ENCODE measurements at regions not wholly inside any gene's neighbourhood (a gene's known extent, or its start where the extent isn't known, plus 50 kb on each side); places are given as distances from the start of the nearest gene placed in this dataset.

DNA sequence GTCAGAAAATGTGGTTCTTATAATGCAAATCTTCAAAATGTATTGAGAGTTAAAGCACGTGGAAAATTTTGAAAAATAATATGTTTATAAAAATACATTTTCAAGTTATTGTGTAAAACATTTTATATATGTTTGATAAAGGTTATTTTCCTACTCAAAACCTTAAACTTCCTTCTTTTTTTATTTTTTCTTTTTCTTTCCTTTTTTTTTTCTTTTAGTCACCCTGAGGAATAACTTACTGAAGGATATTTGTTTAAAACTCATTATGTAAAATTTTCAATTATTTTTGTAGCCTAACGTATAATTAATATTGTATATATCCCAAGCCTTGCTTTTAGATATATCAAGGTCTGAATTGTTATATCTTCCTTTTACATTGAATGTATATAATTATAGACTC lies 346.8 kb upstream of the GYPC start:
- no peak for DNase-seq (ENCODE audit: low read depth in 3 of 3)

DNA sequence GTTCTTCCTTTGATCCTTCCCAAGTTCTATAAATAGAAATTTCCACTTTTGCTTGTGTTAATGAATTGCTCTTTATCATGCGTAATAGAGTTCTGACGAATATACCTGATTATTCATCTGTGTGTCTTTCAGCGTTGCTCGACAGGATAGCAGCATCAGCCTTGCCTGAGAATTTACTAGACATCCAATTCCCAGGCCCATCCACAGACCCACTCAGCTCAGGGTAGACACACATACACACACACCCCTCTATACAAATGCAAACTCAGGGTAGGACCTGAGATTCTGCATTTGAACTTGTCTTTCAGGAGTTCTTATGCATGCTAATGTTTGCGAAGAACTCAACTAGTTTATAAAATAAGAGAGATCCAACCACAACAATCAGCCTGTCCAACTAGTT lies 343.4 kb upstream of the GYPC start:
- no peak for DNase-seq (ENCODE audit: low read depth in 3 of 3)

DNA sequence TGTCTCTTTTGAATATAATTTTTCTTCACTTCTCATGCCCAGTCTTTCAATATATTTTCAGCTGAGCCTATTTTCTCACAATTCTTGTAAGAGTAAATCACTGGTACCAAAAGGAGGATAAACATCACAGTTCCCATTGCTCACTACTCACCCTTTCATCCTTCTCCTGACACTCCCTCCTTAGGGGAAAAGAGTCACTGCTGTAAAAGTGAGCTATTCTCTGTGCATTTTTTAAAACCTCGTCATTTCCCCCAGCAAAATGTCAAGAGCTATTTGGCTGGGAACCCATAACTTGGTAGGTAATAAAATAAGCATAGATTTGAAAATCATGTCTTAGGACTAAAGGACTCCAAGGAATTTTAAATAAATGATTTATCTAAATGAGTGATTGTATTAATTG lies 340.1 kb upstream of the GYPC start:
- no peak for DNase-seq (ENCODE audit: low read depth in 3 of 3)

DNA sequence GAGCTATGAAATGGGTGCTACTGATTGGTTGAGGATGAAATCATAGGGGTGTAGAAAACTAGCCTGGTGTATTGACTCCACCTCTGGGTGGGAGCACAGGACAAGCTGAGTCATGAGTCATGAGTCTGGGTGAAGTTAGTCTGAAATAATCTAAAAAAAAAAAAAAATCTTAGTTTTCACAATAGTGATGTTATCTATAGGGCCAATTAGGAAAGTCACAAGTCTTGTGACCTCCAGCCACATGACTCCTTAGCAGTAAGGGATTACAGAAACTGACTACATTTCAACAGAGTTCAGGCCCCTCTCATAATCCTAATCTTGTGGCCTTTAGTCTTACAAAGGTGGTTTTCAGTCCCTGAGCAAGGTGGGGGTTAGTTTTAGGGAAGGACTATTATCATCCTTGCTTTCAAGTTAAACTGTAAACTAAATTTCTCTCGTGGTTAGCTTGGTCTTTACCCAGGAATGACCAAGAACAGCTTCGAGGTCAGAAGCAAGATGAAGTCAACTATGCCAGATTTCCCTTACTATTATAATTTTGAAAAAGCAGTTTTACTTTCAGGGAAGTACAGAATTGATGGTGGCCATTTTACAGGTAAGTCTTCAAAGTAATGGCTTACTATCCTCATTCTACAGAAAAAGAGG lies 338.0 kb upstream of the GYPC start:
- no peak for DNase-seq (ENCODE audit: low read depth in 3 of 3)

DNA sequence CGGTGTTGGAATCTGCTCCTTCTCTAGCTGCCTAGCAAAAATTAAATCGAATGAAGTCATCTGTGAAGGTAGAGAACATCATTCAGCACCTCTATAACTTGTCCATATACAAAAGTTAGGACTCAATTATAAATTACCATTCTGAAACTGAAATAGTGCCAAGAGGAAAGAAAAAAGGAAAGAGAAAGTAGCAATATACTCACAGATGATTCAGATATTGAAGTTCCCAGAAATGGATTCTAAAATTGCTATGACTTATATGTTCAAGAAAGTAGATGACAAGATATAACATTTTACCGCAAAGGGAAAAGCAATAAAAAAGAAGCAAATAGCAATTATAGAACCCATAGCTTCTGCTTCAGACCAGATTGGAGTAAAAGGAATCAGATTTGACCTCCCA lies 333.6 kb upstream of the GYPC start:
- DNase-seq (ENCODE audit: low read depth in 3 of 3), result no peak

DNA sequence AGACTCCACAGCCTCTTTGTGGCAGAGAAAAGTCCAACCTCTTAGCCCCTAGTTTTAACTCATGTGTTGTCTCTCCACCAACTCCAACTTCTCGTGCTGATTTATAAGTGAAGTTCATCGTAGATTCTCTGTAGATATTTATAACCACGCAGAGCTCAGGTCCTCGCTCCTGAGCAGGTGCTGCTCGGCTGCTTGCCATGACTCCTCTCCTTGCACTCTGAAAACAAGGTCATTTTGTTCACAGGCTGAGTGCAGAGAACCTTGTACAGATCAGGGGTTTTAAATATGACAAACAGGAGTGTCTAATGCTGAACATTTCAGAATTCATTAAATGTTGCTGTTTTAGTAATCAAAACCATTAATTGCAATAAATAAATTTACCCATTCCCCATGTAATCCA lies 330.8 kb upstream of the GYPC start:
- DNase-seq (ENCODE audit: low read depth in 3 of 3), result no peak

DNA sequence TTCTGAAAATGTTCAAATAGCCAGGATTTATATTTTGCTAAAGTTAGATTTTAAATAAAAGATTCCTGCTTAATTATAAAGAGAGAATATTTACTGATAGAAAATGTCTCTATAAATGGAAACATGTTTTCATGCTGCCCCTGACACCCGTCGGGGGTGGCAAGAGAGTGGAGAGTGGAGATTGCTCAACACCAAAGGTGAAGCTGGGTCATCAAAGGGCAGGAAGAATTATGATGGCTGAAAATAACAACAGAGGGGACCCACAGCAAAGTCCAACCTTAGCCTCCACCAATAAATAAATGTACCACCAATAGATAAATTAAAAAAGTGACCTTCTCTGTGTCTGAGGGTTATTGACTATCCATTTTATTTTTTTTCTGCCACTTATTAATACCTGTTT lies 326.8 kb upstream of the GYPC start:
- DNase-seq (ENCODE audit: low read depth in 3 of 3), result no peak

DNA sequence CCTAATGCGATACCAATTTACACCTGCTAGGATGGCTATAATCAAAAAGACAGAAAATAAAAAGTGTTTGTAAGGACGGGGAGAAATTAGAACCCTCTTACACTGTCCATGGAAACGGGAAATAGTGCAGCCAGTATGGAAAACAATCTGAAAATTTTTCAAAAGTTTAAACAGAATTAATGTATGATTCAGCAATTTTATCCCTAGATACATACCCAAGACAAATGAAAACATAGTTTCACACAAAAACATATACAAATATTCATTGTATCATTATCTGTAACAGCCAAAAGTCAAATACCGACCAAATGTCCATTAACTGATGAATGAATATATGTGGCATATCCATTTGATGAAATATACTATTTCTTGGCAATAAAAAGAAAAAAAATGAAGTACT lies 313.5 kb upstream of the GYPC start:
- DNase-seq (ENCODE audit: low read depth in 3 of 3), result no peak

DNA sequence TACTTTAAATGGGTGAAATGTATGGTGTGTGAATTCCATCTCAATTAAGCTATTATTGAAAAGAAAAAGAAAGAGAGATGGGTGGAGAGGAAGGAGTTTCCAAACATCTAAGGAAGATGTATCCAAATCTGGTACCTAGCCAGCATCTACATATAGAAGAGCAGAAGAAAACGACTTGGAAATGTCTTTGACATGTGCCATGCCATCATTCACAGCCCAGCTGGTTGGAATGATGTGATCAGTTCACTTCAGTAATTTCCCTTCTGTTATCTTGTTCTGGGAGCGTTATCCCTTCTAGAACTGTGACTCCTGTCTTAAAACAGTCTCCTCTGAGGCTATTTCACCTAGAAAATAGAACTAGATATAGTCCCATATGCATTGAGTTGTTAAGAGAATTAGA lies 312.8 kb upstream of the GYPC start:
- no peak for DNase-seq (ENCODE audit: low read depth in 3 of 3)

DNA sequence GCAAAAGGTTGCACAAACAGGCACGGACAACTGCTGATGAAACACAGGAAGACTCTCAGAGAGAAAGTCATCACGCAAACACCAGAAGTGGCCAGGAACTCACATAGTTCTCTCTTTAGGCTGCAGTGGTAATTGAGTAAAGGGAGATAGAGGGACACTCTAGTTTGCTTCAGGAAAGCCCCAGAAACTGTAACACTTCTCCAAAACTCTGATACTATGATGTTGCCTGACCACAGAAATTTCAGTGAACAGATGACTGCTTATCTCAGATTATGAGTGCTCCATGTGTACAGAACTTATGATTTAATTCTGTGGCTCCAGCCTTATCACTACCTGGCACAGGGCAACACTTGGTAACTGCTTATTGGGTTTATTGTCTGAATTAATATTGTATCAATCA lies 311.5 kb upstream of the GYPC start:
- DNase-seq (ENCODE audit: low read depth in 3 of 3), result no peak

DNA sequence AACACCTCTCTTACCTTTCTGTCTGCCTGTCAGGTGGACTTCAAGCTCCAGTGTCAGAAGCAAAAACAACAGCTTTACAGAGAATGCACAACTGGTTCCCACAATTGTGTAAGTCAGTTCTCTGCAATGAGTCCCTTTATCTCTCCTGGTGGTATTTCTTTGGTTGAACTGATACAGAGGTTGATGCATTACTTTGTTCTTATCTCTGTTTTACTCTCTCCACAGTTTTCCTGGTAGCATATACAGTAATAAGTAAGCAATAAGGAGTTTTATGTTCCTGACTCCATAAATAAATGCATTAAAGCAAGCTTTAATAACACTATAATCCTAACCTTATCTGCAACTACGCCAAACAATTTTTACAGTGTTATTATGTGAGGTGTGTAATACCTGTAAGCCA lies 310.3 kb upstream of the GYPC start:
- DNase-seq (ENCODE audit: low read depth in 3 of 3), result no peak

DNA sequence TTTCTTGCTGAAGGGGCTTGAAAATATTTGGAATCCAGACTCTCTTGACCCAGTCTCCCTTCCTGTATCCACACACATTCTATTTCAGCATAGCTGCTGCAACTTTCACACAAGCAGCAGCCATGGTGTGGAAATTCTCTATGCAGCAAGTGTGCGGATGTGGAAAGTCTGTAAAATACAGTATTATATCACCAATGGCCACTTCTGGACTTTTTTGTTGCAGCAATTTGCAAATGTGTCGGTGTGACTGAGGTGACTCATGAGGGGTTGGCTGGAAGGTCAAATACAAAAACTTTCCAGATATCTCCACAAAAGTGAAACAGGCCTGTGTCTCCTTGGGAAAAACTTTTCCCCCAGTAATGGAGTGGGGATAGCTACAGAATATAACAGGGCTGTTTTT lies 299.3 kb upstream of the GYPC start:
- DNase-seq (ENCODE audit: low read depth in 3 of 3), result no peak

DNA sequence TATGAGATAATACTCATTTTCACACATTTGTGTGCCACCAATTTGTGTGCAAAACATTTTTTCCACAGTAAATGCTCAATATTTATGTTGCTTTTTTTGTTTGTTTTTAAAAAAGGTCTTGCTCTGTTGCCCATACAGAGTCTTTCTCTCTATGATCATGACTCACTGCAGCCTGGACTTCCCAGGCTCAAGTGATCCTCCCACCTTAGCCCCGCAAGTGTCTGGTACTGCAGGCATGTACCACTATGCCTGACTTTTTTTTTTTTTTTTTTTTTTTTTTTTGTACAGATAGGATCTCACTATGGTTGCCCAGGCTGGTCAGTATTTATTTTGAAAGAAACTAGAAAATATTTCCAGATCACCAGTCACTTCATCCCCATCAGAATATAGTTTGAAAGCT lies 297.8 kb upstream of the GYPC start:
- no peak for DNase-seq (ENCODE audit: low read depth in 3 of 3)

DNA sequence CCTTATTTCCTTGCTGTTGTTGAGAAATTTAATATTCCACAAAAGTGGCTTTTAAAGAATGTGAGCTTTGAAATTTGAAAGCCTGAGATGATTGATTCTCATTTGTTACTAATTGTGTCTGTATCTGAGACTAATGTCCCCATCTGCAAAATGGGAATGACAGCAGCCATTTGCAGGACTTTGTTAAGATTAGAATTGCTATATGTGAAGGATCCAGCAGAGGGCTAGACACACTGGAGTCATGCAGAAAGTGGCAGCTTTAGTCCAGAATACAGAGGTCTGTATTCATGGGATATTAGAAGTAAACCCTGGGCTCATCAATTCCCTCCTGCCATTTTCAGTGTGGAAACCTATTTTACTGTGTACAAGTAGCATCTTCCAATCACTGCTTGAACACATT lies 296.5 kb upstream of the GYPC start:
- no peak for DNase-seq (ENCODE audit: low read depth in 3 of 3)

DNA sequence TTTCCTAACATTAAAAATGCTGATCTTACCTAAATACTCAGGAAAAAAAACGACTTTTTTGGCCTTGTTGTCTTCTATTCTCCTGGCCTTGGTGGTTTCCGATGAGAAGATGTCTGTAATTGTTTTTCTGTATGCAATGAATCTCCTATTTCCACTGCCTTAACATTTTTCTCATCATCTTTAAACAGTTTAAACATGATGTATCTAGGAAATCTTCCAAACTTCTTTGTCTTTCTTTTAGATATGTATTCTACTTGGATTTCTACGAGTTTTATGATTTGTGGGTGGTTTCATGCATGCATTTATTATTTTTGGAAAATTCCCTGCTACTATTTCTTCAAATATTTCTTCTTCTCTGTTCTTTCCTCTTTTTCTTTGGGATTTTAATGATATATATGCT lies 288.6 kb upstream of the GYPC start:
- no peak for DNase-seq (ENCODE audit: low read depth in 3 of 3)

DNA sequence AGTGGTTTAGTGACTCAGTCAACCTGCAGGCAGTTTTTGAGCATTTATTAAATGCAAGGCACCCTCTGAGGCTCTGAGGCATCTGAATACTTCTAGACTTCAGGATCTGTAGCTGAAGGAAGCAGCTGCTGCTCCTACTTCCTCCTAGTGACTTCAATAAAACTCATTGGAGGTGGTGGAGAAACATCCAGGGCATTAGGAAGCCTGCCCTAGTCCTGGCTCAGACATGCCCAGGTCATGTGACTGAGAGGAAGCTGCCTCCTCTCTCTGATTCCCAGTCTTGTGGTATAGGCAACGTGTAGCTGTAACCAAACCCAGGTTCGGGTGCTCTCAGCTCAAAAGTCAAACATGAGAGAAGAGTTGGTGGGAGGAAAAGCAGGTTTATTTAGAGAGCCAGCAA lies 287.2 kb upstream of the GYPC start:
- DNase-seq (ENCODE audit: low read depth in 3 of 3), result no peak

DNA sequence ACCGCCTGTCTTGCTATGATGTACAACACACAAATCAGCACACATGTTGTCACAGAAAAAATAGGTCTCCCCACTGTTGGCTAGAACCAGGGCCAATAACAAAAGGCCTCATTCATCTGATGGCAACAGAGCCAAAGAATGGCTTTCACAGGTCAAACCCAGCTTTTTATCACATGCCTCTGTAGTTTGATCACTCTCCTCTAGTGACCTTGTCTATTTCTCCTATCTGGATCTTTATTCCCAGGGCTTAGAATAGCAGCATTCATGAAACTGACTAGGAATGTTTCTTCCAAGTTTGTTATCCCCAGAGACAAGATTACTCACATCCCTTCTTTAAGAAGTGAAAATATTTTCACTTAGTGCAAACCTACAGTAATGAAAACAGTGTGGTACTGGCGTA lies 285.8 kb upstream of the GYPC start:
- DNase-seq (ENCODE audit: low read depth in 3 of 3), result no peak

DNA sequence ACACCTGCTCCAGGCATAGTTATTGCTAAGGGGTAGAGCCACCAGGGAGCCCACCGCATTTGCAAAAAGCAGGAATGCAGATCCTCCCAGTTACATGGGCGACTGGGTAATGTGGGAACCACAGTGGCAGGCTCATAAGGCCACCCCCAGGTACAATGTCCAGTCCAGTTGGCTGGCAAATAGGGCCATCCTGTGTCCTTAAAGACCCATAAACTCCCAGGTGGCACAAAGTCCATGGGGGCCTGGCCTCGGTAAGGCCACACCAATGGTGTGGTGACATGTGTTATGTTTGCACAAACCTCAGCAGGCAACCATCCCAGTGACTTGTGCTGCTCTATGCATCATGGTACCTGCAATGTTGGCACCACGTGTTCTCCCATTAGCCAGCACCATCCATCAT lies 283.6 kb upstream of the GYPC start:
- no peak for DNase-seq (ENCODE audit: low read depth in 3 of 3)

DNA sequence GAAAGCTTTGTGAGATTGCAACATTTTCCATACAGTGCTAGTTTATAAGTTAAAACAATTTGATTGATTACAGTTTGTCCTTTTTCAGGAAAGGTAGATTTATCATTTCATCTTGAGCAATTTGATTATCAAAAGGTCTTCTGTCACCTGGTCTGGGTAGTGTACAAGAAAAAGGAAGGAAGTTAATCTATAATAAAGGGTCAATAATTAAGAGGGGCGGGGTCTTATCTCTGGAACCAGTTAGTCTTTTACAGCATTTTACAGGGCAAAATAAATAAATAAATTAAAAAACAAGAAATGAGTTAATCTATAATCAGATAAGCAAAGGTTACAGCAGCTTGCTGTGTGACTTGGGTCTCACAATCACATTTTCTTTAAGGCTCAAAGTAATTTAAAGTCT lies 277.8 kb upstream of the GYPC start:
- no peak for DNase-seq (ENCODE audit: low read depth in 3 of 3)

DNA sequence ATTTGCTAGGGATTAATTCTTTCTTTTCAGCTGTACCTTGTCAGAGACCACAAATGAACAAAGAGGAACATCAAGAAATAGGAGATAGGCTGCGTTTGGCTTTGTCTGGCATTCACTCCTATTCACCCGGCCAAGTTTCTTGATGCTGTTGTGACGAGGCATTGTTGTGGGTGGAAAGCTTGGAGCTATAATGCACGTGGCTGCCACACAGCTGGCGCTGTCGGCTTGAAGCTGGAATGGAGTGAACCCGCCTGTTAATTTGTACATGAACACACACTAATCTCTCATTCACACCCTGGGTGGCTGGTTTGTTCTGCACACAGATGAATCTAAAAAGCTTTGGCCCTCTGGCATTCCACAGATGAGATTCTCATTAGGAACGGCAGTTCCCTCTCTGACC lies 274.9 kb upstream of the GYPC start:
- DNase-seq (ENCODE audit: low read depth in 3 of 3), result no peak

DNA sequence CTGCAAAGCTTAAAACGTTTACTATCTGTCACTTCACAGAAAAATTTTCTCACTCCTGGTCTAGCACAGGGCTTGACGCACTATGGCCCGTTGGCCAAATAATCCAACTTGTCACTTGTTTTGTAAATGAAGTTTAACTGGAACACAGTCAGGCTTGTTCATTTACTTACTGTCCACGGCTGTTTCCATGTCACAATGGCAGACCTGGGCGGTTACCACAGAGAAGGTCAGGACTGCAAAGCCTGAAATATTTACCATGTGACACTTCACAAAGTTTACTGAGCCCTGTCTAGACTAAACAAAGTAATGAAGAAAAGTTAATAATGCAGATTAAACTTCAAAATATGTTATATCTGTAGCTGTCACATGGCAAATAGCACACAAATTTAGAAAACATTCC lies 273.0 kb upstream of the GYPC start:
- no peak for DNase-seq (ENCODE audit: low read depth in 3 of 3)

DNA sequence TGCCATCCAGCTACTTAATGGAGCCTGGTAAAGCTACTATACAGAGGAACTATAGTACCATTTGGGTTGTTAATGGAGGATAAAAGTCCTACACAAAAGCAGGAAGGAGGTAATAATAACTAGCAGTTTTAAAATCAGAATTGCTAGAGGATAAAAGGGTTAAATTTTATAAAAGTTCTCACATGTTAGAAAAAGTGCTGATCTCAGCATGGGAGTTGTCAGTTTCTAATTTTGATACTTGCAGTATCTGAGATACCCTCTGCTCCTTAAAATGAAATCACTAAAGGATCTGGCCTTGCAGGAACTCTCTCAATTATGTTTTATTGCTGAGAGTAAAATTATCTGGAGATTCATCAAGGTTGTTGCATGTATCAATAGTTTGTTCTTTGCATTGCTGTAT lies 272.2 kb upstream of the GYPC start:
- DNase-seq (ENCODE audit: low read depth in 3 of 3), result no peak

DNA sequence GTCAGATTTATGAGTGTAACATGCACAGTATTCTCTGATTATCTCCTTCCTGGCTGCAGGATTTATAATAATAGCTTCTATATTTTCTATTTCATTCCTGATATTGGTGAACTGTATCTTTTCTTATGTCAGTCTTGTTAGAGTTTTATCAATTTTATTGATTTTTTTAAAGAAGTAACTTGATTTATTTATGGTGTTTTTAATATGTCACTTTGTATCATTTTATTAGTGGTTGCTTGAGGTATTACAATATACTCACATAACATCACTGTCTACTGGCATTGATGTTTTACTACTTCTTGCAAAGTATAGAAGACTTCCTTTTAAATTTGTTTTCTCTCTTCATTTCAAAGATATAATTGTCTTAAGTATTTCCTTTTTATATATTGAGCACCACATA lies 270.5 kb upstream of the GYPC start:
- no peak for DNase-seq (ENCODE audit: low read depth in 3 of 3)

DNA sequence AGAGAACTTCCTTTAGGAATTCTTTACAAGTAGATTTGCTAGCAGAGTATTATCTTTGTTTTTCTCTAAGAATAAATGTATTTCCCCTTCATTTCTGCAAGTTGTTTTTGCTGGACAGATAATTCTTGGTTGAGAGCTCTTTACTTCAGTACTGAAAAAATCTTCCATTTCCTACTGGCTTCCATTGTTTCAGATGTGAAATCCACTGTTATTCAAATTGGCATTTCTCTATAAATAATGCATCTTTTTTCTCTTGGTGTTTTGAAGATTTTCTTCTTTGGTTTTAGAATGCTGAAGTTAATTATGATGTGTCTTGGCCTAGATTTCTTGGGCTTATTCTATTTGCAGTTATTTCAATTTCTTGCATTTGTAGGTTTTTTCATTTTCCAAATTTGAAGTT lies 270.0 kb upstream of the GYPC start:
- no peak for DNase-seq (ENCODE audit: low read depth in 3 of 3)

DNA sequence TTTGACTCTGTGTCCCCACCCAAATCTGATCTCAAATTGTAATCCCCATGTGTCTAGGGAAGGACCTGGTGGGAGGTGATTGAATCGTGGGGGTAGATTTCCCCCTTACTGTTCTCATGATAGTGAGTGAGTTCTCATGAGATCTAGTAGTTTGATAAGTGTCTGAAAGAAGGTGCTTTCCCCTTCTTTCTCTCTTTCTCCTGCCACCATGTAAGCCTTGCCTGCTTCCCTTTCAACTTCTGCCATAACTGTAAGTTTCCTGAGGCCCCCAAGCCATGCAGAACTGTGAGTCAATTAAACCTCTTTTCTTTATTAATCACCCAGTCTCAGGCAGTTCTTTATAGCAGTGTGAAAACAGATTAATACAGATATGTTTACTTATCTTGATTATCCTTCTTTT lies 266.5 kb upstream of the GYPC start:
- no peak for DNase-seq (ENCODE audit: low read depth in 3 of 3)
